ENCODE measurements at regions not wholly inside any gene's neighbourhood (a gene's known extent, or its start where the extent isn't known, plus 50 kb on each side); places are given as distances from the start of the nearest gene placed in this dataset.

DNA sequence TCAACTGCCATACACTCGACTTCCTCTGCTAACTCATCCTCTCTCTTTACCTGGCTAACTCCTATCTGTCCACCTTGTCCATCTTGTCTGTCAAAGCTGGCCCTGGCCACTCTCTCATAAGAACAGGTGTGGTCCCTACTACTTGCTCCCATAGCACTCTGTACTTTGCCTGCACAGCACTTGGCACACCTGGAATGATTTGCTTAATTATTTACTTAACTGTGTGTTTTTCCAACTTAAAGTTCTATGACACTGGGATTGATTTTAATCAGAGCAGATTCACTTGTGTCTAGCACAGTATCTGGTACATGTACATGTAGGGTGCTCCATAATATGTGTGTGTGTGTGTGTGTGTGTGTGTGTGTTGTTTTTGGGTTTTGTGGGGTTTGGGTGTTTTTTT is 111.6 kb downstream of the ZNF281 start:
- TF ChIP-seq, protein P1, sequence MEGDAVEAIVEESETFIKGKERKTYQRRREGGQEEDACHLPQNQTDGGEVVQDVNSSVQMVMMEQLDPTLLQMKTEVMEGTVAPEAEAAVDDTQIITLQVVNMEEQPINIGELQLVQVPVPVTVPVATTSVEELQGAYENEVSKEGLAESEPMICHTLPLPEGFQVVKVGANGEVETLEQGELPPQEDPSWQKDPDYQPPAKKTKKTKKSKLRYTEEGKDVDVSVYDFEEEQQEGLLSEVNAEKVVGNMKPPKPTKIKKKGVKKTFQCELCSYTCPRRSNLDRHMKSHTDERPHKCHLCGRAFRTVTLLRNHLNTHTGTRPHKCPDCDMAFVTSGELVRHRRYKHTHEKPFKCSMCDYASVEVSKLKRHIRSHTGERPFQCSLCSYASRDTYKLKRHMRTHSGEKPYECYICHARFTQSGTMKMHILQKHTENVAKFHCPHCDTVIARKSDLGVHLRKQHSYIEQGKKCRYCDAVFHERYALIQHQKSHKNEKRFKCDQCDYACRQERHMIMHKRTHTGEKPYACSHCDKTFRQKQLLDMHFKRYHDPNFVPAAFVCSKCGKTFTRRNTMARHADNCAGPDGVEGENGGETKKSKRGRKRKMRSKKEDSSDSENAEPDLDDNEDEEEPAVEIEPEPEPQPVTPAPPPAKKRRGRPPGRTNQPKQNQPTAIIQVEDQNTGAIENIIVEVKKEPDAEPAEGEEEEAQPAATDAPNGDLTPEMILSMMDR (IDR thresholded peaks at IDR 0.05 in 8 of 11, conservative IDR thresholded peaks at IDR 0.05 in 3 of 11) = no peak
- no peak for TF ChIP-seq POLR2AphosphoS5 (IDR thresholded peaks at IDR 0.05)
